ENCODE measurements at regions not wholly inside any gene's neighbourhood (a gene's known extent, or its start where the extent isn't known, plus 50 kb on each side); places are given as distances from the start of the nearest gene placed in this dataset.
"Not testable (repeated sequence)": the region's sequence is repeated elsewhere in the genome, so short reads cannot be mapped to it uniquely, and the experiment has no call there.

DNA sequence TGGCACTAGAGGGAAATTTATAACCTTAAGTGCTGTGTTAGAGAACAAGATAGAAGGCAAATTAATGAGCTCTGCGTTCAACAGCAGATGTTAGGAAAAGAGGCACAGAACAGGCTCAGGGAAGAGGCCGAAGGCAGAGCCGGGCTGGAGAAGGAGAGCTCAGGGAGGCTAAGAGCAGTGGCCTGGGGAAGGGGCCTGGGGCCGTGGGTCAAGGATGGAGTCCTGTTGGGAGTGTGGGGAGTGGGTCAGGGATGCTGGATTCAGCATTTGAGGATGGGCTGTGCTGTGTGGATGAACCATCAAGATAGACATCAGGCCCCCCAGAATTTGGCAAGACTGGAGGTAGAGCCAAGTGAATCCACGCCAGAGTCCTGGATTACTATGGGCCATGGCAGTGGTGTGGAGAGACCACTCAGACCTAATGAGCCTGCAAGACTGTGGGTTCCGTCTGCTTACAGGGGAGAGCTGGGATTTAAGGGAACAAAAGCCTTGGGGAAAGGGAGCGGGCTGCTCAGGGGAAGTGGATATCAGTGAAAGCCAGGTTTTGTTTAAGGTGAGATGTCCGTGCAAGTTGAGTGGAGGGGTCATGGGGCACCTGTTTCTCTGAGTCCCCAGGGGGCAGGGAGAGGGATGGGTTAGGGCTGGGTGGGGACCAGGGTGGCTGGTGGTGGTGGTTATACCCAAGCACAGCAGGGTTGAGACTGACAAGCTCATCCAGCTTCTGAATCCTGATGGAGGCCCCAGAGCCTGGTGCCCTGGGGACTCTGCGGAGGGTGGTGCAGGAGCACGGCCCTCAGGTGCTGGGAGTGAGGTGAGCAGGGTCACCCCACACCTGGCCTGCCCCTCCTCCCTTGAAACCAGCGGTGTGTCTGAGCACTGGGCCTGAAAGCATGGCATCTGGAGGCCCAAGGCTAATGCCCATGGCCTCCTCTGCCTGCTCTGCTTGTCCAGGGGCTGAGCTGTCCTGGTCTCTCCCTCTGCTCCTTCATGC lies 101.7 kb downstream of the BMS1 start:
- no peak for DNase-seq

DNA sequence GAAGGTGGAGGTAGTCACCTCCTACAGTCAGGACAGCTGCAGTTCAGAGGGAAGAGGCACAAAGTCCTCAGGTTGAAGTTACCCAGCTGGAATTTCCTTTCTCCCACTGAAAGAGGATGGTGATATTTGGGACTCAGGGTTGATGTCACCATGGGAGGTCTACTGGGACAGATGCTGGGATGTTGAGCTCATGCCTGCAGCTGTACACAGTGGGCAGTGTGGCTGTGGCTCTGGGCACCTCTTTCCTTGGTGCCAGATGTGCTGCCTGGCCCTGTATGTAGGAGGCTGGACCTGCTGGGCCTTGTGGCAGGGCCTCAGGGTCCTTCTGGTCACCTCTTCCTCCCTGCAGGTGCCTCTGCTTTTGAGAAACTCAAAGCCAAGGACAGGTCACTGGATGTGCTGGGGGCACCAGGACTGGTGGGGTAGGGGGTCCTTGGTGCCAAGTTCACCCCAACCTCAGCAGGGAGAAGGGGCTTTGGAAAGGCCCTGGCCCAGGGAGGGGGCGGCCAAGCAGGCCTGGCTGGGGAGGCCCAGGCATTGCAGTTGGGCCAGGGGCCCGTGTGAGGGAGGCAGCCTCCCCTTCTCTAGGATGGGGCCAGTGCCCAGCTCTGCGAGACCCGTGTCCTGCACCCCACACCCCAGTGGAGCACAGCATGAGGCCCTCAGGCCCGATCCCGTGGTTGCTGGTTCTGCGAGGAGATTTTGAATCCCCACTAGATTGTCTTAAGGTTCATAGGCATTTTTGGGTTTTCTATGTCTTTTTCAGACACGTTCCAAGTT lies 103.1 kb downstream of the BMS1 start:
- DNase-seq: no peak

DNA sequence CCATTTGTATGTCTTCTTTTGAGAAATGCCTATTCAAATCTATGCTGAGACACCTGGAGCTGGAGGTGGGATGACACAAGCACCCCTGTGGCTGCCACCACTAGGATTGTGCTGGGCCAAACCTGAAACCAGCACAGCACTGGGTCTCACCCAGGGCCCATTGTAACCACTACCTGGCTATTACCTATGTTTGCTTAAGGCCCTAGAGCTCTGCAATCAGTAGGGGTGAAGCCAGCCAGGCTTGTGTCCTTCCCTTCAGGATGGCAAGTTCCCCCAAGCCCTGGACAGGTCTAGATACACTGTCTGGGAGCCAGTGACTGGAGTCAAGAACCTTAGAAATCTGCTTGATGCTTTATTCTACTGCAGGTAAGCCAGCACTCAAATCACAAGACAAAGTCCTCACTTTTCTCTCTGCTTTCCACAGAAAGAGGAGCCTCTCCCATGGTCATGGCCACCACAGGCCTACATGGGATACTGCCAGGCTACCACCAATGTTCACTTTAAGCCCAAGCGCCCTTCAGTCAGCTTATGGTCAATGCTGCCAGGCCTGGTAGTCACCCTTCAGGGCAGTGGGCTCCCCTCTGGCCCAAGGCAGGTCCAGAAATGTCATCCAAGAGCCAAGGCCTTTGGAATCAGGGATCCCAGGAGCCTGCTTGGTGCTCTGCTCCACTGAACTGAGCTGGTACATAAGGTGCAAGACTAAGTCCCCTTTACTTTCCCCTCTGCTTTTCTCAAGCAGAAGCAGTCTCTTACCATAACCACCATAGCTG lies 105.3 kb downstream of the BMS1 start:
- DNase-seq: no peak

DNA sequence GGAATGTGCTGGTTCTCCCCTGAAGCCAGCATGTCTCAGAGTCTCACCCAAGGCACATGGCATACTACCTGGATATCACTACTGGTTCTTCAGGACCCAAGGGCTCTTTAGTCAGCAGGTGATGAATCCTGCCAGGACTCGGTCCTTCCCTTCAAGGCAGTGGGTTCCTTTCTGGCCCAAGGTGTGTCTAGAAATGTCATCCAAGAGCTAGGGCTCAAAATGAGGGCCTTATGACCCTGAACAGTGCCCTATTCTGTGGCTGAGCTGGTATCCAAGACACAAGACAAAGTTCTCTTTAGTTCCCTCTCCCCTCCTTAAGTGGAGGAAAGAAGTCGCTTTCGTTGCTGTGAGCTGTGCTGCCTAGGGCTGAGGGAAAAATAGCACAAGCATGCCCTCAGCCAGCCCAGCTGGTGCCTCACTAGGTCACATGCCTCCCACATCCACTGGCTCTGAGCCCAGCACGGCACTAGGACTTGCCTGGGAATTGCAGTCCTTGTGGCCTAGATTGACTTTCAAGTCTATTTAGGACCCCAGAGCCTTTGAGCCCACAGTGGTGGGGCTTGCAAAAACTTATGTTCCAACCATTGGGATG lies 106.0 kb downstream of the BMS1 start:
- DNase-seq: no peak

DNA sequence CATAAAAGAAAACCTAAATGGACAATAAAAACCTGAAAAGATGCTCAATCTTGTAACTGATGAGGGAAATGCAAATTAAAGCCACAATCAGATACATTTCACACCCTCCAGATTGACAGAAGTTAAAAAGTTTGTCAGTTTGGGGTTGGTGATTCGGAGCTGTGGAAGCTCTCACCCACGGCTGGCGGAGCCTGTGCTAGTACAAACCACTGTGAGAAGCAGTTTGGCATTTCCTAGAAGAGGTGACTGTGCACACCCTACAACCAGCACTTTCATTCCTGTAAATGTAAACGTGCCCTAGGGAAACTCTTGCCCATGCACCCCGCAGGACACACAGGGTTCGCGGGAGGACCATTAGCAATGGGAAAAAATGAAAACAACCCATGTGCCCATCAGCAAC lies 114.1 kb downstream of the BMS1 start:
- DNase-seq: no peak

DNA sequence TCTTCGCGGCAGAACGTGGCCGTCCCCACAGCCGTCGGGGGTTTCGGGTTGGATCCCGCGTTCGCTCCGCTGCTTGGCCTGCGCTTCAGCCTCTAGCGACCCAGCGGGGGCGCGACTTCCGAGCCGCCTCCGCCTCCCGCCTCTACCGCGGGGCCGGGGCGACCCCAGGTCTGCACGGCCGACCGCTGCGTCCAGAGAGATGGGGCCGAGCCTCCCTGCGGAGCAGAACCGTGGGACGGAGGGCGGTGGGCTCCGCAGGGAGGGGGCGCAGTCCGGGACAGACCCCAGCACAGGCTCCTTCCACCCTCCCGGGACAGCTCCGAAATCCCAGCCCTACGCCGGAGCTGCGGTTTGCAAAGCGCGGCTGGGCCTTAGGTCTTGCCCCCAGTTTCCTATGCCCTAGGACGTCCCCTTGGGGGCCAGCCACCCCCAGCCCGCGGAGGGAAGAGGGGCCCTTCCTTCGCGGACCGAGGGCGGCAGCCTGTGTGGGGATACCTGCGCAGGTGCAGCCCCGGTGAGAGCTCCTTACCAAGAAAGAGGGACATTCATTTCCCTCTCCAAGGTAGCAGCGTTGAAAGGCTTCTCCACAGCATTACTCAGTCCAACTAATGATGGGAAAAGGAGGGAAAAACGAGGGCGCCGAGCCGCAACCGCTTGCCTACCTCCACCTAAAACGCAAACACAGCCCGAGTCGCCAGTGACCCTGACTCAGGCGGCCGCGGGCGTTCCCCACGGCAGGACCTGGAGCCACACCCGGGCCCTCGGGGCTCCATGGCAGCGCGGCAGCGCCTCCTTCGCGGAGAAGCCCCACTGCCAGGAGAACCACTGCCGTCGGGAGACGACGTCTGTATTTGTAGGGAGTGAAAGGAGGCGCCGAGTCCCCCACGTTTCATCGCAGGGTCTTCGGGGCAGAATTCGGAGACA lies 115.7 kb downstream of the BMS1 start:
- no peak for DNase-seq

DNA sequence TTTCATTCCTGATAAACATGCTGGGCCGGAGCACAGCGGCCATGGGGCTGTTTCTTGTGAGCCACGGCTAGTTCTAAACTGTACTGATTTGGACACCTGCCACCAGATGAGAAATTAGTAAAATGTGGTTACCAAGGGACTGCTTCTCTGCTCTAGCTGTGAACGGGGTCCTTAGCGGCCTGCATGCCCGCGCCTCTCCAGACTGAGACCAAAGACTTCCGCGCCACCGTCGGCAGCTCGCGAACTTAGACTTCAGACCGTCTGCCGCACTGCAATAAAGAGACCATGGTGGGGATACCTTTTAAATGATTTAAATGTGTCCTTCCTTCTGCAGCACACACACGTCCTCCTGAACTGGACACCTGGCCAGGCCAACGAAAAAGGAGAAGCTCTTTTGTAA lies 116.4 kb downstream of the BMS1 start:
- no peak for DNase-seq

DNA sequence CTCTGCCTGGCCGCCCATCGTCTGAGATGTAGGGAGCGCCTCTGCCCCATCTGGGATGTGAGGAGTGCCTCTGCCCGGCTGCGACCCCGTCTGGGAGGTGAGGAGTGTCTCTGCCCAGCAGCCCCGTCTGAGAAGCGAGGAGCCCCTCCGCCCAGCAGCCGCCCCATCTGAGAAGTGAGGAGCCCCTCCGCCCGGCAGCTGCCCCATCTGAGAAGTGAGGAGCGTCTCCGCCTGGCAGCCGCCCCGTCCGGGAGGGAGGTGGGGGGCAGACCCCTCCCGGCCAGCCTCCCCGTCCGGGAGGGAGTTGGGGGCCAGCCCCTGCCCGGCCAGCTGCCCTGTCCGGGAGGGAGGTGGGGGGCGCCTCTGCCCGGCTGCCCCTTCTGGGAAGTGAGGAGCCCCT lies 117.8 kb downstream of the BMS1 start:
- DNase-seq: not testable (repeated sequence)

DNA sequence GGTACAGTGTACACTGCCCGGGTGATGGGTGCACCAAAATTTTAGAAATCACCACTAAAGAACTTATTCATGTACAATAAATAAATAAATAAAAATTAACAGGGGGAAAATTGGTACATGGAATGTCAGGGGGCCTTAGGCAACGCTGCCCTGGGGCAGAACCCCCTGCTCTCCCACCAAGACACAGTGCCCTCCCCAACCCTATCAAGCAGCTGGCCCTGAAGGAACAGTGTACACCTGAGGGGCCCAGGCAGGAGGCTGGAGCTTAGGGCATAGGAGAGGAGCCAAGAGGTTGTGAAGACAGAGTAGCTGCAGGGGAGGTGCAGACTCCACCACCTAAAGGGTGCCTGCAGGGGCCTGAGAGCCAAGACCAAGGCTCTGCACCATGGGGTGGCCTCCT lies 128.8 kb downstream of the BMS1 start:
- no peak for DNase-seq

DNA sequence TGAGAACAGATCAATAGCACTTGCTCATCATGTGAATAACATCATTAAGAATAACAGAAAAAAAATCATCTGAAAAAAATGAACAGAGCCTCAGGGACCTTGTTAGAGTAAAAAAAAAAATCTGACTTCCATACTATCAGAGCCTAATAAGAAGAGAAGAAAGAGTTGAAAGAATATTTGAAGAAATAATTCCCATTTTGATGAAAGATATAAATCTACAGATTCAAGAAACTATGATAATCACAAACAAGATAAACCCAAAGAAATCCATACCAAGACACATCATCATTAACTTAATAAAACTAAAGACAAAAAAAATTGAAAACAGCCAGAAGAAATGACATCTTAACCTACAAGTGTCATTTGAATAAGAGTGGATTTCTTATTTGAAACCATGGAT lies 134.4 kb downstream of the BMS1 start:
- DNase-seq: no peak

DNA sequence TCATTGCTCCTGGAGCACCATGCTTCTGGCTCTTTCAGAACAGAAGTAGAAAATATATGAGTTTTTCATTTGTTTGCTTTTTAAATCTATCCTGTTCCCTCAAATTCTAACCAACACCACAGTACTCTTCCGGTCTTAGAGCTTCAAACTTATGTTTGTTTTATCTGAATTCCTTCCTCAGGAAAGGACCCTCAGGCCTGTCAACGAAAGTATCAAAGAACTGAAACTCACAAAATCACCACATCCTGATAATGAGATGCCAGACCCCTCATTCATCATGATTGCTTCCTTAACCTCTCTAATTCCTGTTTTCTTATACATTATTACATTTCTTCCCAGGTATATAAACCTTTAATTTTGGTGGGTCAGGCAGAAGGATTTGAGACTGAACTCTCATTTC lies 135.2 kb downstream of the BMS1 start:
- no peak for DNase-seq

DNA sequence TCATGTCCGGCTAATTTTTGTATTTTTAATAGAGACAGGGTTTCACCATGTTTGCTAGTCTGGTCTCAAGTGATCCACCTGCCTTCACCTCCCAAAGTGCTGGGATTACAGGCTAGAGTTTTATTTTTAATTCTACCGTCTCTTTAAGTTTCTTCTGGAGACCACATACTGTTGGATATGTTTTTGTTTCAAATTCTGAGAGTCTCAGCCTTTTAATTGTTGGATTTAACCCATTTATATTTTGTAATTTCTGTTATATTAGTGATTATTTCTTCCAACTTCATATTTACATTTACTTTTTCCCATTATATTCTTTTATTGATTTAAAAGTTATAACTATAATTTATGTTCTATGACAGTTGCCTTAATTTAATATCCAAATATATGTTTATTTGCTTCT lies 139.4 kb downstream of the BMS1 start:
- DNase-seq: no peak

DNA sequence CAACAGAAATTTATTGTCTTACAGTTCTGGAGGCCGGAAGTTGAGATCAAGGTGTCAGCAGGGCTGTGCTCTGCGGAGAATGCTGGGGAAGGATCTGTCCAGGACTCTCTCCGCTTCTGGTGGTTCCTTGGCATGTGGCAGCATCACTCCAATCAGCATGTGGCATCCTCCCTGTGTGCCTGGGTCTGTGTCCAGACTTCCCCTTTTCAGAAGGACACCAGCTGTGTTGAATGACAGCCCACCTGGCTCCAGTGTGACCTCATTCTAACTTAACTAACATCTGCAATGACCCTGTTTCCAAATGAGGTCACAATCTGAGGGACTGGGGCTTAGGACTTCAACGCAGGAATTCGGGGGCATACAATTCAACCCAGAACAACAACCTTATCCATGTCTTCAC lies 141.9 kb downstream of the BMS1 start:
- DNase-seq: no peak

DNA sequence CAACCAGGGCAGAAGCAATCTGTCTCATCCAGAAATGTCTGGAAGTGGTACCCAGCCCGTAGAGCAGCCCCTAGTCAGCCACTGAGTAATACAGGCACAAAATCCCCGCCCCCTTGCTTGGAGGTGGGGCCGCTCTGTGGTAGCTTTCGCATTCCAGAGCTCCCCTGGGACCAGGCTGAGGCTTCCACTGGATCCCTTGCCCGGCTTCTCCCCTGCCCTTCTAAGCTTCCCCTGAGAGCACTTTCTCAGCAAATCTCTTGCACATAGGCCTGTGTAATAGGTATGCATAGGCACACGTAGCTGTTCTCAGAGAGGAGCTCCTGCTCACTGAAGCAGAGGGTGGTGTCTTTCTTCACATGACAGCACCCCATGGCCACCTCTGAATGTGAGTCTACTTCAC lies 144.2 kb downstream of the BMS1 start:
- no peak for DNase-seq

DNA sequence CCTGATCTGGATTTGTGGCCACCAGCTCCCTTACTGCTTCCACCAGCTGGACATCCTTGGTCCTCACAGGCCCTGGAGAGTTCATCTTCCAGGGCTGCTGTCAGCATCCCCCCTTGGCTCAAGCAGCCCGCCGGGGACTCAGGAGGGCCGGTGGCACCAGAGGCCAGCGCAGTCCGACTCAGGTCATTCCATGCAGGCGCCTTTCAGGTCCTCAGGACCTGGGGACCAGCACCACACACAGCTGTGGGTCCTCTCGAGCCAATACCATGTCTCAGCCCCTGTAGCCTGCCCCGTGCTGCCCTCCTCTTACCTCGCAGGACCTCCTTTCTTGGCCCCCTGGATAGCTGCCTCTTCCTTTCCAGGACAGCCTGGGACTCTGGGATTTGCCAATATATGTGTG lies 145.5 kb downstream of the BMS1 start:
- DNase-seq: no peak

DNA sequence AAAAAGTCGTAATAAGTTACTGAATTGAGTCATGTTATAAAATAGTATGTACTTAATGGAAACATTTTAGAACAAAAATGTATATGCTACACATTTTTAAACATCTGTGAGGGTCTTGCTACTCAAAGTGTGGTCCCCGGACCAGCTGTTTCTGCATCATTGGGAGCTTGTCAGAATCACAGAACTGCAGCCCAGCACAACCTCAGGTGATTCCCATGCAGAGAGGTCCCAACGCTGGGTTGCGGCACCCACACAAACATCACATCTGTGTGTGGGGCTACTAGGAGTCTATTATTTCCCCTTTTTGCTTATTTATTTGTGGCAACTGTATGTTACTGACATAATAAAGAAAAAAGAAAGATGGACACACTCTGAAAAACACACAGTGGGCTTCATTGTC lies 146.6 kb downstream of the BMS1 start:
- DNase-seq: no peak

DNA sequence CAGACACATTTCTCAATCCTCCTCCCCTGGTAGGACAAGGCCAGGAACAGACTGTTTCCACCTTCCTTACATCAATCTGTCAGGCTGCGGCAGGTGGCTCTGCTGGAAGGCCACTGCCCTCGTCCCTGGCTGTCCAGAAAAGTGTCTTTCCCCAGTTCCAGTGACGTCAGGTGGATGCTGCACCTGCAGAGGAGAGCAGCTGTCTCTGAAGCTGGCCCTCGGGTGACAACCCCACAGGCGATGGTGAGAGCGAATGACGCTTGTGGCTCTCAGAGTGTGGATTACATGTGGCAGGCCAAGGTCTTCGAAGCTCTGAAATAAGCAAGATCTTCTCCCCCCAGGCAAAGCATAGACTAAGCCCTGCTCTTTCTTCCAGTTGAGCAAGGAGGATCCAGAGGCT lies 146.9 kb upstream of the RET start:
- no peak for DNase-seq

DNA sequence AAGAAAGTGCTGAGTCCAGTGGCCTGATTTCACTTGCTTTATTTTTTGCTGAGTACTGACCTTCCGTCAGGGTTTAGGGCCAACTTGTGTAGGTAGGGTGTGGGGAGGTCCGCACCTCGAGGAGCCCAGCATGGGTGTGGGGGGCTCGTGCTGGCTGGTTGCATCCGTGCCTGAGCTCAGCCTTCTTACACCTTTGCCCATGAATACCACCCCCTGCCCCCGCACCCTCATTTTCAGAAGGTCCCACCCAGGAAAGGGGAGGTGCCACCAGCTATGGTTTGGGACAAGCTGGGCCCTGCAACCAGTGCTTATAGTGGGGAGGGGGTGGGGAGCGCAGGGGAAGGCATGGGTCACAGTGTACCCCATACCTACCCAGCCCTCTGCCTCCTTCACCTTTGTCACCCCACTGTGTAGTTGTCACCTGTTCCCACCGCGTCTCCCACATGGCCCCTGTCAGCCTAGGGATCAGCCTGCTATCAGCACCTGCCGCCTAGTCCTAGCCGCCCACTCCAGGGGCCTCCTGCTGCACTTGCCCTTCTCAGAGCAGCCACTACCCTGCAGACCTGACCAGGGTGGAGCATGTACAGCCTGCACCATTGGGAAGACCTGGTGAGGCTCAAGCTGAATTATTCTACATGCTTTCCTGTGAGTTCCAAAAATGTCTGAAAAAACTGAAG lies 146.2 kb upstream of the RET start:
- no peak for DNase-seq

DNA sequence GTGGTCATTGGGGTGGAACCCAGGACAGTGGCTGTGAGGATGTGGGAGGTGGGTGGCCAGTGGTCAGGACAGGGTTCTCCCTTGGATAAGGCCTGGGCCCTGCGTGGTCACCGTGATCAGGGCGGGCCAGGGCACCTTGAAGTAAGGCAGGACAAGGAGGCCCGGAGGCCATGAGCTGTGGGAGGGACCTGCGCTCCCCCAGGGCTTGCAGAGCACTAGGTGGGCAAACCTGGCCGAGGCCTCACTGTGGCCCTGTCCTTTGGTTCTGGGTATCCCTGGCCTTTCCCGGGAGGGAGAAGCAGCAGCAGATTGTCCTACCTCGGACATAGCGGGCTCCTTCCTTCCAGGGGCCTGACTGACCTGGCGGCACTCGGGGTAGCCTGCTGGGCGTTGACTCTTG lies 144.8 kb upstream of the RET start:
- no peak for DNase-seq

DNA sequence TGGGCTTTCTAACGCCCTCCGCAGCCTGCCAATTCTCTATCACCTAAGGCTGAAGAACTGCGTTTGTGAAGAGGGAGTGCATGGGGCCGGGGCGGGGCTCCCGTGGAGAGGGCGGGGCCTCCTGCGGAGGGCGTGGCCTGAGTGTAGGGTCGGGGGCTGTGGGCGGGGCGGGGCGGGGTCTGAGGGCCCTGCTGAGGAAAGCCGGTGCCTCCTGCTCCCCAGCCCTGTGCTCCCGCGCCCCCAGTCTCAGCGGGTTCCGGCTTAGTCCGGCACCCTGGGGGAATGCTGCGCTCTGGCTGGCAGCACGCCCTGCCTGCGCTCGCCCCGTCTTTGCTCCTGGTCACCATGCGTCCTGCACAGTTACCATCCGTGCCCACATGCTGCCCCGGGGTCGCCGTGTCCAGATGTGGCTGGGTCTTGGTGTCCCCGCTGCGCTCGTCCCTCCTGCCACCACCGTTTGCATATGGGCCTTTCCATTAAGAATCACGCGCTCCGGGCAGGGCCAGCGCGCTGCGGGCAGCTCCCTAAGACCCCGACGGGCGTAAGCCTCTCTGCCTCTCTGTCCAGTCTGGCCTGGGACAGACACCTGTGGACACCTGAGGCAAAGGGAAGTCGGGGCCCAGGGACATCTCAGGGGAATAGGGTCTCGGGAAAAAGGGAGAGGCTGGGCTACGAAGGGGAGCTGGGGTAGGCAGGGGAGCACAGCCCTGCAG lies 144.0 kb upstream of the RET start:
- peak; percentile 68 for DNase-seq

All from activated CD8-positive, alpha-beta memory T cell treated with anti-CD3 and anti-CD28 coated beads, Interleukin-2, amount 50 U/mL, for 4 hours (primary cell).